Activated CD4-positive, alpha-beta T cell treated with anti-CD3 and anti-CD28 coated beads, Interleukin-2, amount 10 ng/mL, durations not matched to agents 7 days and 5 days (primary cell): ENCODE measurements at regions not wholly inside any gene's neighbourhood (a gene's known extent, or its start where the extent isn't known, plus 50 kb on each side); places are given as distances from the start of the nearest gene placed in this dataset.
A peak's percentile ranks its signal among the peaks of the same experiment; 100 is the strongest.

Experiments
- CTCF ChIA-PET: fragments of 350-600 bp; sonication (Branson Sonifier 250); formaldehyde crosslinking; loops from one replicate; lab custom pipeline; 2021; ENCODE audit warnings: antibody characterized with exemption; lab: Charles Lee
- POLR2A ChIA-PET: fragments of 350-600 bp; sonication (Branson Sonifier 250); formaldehyde crosslinking; loops from one replicate; lab custom pipeline; 2021; ENCODE audit warnings: antibody characterized with exemption; lab: Charles Lee
- DNase-seq: peaks from one replicate; pipeline ENCODE4 v3.0.0-alpha.2; 2020
- H3K27ac Mint-ChIP-seq: one replicate; pipeline ENCODE4 v1.8.0; 2021; ENCODE audit warnings: mild to moderate bottlenecking, moderate library complexity, mixed read lengths
- H3K27me3 Mint-ChIP-seq: one replicate; pipeline ENCODE4 v1.8.0; 2021; ENCODE audit warnings: mixed read lengths
- H3K36me3 Mint-ChIP-seq: one replicate; pipeline ENCODE4 v1.8.0; 2021; ENCODE audit warnings: low read depth, mixed read lengths
- H3K4me1 Mint-ChIP-seq: one replicate; pipeline ENCODE4 v1.8.0; 2021; ENCODE audit warnings: mixed read lengths
- H3K4me3 Mint-ChIP-seq: one replicate; pipeline ENCODE4 v1.8.0; 2021; ENCODE audit warnings: mild to moderate bottlenecking, moderate library complexity, mixed read lengths
- H3K9me3 Mint-ChIP-seq: one replicate; pipeline ENCODE4 v1.8.0; 2021; ENCODE audit warnings: mixed read lengths

GRCh38 chr2:121888189-121888557 is 132.7 kb downstream of the TSN start:
- no peaks in the 10 kb centered on the region for H3K4me1 Mint-ChIP-seq
- no peak overlapping the region for H3K4me3 Mint-ChIP-seq
- no peaks in the 10 kb centered on the region for H3K9me3 Mint-ChIP-seq
- ChIA-PET POLR2A (no interaction called here), CTCF (interaction anchor here (1.0 kb wide), 1 partner anchor 9 kb away, joined by 3 read pairs; no protein-coding TSS in a partner anchor)
- no peaks in the 10 kb centered on the region for H3K36me3 Mint-ChIP-seq
- no peak overlapping the region for H3K27ac Mint-ChIP-seq
- no peak for DNase-seq
- peaks cover 2% of the 10 kb centered on the region for H3K27me3 Mint-ChIP-seq

- Mint-ChIP-seq H3K4me1 (no peaks in the 10 kb centered on the region), H3K9me3 (no peaks in the 10 kb centered on the region), H3K36me3 (no peaks in the 10 kb centered on the region), H3K27ac (no peak overlapping the region), H3K4me3 (no peak overlapping the region), H3K27me3 (no peaks in the 10 kb centered on the region)
- ChIA-PET CTCF (no interaction called here), POLR2A (no interaction called here)
- no peak for DNase-seq
These were observed 134.6 kb downstream of the TSN start for GRCh38 chr2:121890041-121890440.

- H3K36me3 Mint-ChIP-seq, result no peaks in the 10 kb centered on the region
- ChIA-PET POLR2A (no interaction called here), CTCF (no interaction called here)
- no peak for DNase-seq
- H3K9me3 Mint-ChIP-seq, result no peaks in the 10 kb centered on the region
- peaks cover 3% of the 10 kb centered on the region for H3K4me1 Mint-ChIP-seq
- H3K4me3 Mint-ChIP-seq, result no peak overlapping the region
- H3K27ac Mint-ChIP-seq, result no peak overlapping the region
- H3K27me3 Mint-ChIP-seq, result no peaks in the 10 kb centered on the region
These were observed 140.5 kb downstream of the TSN start for GRCh38 chr2:121895723-121896571.

- ChIA-PET POLR2A (no interaction called here), CTCF (interaction anchor here (0.5 kb wide), 1 partner anchor 26 kb away, joined by 3 read pairs; no protein-coding TSS in a partner anchor)
- no peaks in the 10 kb centered on the region for H3K36me3 Mint-ChIP-seq
- H3K9me3 Mint-ChIP-seq, result no peaks in the 10 kb centered on the region
- no peaks in the 10 kb centered on the region for H3K27me3 Mint-ChIP-seq
- no peak overlapping the region for H3K27ac Mint-ChIP-seq
- peak; percentile 11 for DNase-seq
- peaks cover 3% of the 10 kb centered on the region for H3K4me1 Mint-ChIP-seq
- H3K4me3 Mint-ChIP-seq, result no peak overlapping the region
These were observed 142.0 kb downstream of the TSN start for GRCh38 chr2:121897335-121897970.

GRCh38 chr2:121898483-121898882 is 143.0 kb downstream of the TSN start:
- CTCF ChIA-PET, result no interaction called here

GRCh38 chr2:121900391-121900790 is 144.9 kb downstream of the TSN start:
- no peaks in the 10 kb centered on the region for H3K36me3 Mint-ChIP-seq
- ChIA-PET CTCF (no interaction called here), POLR2A (no interaction called here)
- no peaks in the 10 kb centered on the region for H3K27me3 Mint-ChIP-seq
- H3K9me3 Mint-ChIP-seq, result no peaks in the 10 kb centered on the region
- DNase-seq, result no peak
- no peak overlapping the region for H3K27ac Mint-ChIP-seq
- H3K4me1 Mint-ChIP-seq, result peaks cover 3% of the 10 kb centered on the region
- no peak overlapping the region for H3K4me3 Mint-ChIP-seq

More at GRCh38 chr2:121898483-121898882, 143.0 kb downstream of the TSN start:
- DNase-seq, result no peak
- no peak overlapping the region for H3K4me3 Mint-ChIP-seq
- POLR2A ChIA-PET, result no interaction called here
- no peaks in the 10 kb centered on the region for H3K27me3 Mint-ChIP-seq
- H3K36me3 Mint-ChIP-seq, result no peaks in the 10 kb centered on the region
- no peaks in the 10 kb centered on the region for H3K9me3 Mint-ChIP-seq
- H3K4me1 Mint-ChIP-seq, result peaks cover 3% of the 10 kb centered on the region
- H3K27ac Mint-ChIP-seq, result no peak overlapping the region

- no peak for DNase-seq
- Mint-ChIP-seq H3K27me3 (no peaks in the 10 kb centered on the region), H3K9me3 (no peaks in the 10 kb centered on the region), H3K27ac (no peak overlapping the region), H3K4me3 (no peak overlapping the region), H3K36me3 (no peaks in the 10 kb centered on the region), H3K4me1 (peaks cover 3% of the 10 kb centered on the region)
- POLR2A ChIA-PET, result no interaction called here
- CTCF ChIA-PET, result no interaction called here
These were observed 146.7 kb downstream of the TSN start for GRCh38 chr2:121902171-121902591.

GRCh38 chr2:121902616-121903015 is 147.2 kb downstream of the TSN start:
- Mint-ChIP-seq H3K4me1 (peaks cover 3% of the 10 kb centered on the region), H3K27me3 (no peaks in the 10 kb centered on the region), H3K9me3 (no peaks in the 10 kb centered on the region), H3K27ac (no peak overlapping the region), H3K4me3 (no peak overlapping the region), H3K36me3 (no peaks in the 10 kb centered on the region)
- ChIA-PET POLR2A (no interaction called here), CTCF (no interaction called here)
- no peak for DNase-seq

GRCh38 chr2:121903037-121903689 is 147.7 kb downstream of the TSN start:
- H3K4me3 Mint-ChIP-seq, result no peak overlapping the region
- ChIA-PET POLR2A (no interaction called here), CTCF (no interaction called here)
- DNase-seq, result no peak
- no peaks in the 10 kb centered on the region for H3K9me3 Mint-ChIP-seq
- no peaks in the 10 kb centered on the region for H3K36me3 Mint-ChIP-seq
- H3K27ac Mint-ChIP-seq, result no peak overlapping the region
- H3K4me1 Mint-ChIP-seq, result peaks cover under 1% of the 10 kb centered on the region
- H3K27me3 Mint-ChIP-seq, result no peaks in the 10 kb centered on the region

- POLR2A ChIA-PET, result no interaction called here
- no peaks in the 10 kb centered on the region for H3K4me1 Mint-ChIP-seq
- no peak overlapping the region for H3K27ac Mint-ChIP-seq
- H3K36me3 Mint-ChIP-seq, result no peaks in the 10 kb centered on the region
- no peak for DNase-seq
- CTCF ChIA-PET, result no interaction called here
- H3K4me3 Mint-ChIP-seq, result no peak overlapping the region
- no peaks in the 10 kb centered on the region for H3K9me3 Mint-ChIP-seq
- H3K27me3 Mint-ChIP-seq, result no peaks in the 10 kb centered on the region
These were observed 149.2 kb downstream of the TSN start for GRCh38 chr2:121904656-121905055.

GRCh38 chr2:121905201-121905600 is 149.8 kb downstream of the TSN start:
- ChIA-PET POLR2A (no interaction called here), CTCF (no interaction called here)
- H3K9me3 Mint-ChIP-seq, result no peaks in the 10 kb centered on the region
- DNase-seq, result no peak
- no peaks in the 10 kb centered on the region for H3K4me1 Mint-ChIP-seq
- no peaks in the 10 kb centered on the region for H3K27me3 Mint-ChIP-seq
- no peak overlapping the region for H3K4me3 Mint-ChIP-seq
- H3K27ac Mint-ChIP-seq, result no peak overlapping the region
- no peaks in the 10 kb centered on the region for H3K36me3 Mint-ChIP-seq

- Mint-ChIP-seq H3K9me3 (no peaks in the 10 kb centered on the region), H3K27me3 (peaks cover 1% of the 10 kb centered on the region), H3K4me1 (no peaks in the 10 kb centered on the region), H3K4me3 (no peak overlapping the region), H3K36me3 (no peaks in the 10 kb centered on the region), H3K27ac (no peak overlapping the region)
- ChIA-PET CTCF (no interaction called here), POLR2A (no interaction called here)
- no peak for DNase-seq
These were observed 150.7 kb downstream of the TSN start for GRCh38 chr2:121906170-121906569.

- ChIA-PET CTCF (interaction anchor here (0.5 kb wide), 1 partner anchor 1776 kb away, joined by 4 read pairs; no protein-coding TSS in a partner anchor), POLR2A (no interaction called here)
- Mint-ChIP-seq H3K36me3 (no peaks in the 10 kb centered on the region), H3K27me3 (peaks cover 7% of the 10 kb centered on the region), H3K9me3 (no peaks in the 10 kb centered on the region), H3K4me3 (no peak overlapping the region), H3K27ac (no peak overlapping the region), H3K4me1 (no peaks in the 10 kb centered on the region)
- DNase-seq, result no peak
These were observed 152.5 kb downstream of the TSN start for GRCh38 chr2:121907928-121908327.
